Progenitor cell of endocrine pancreas (in vitro differentiated cells): ENCODE measurements at regions not wholly inside any gene's neighbourhood (a gene's known extent, or its start where the extent isn't known, plus 50 kb on each side); places are given as distances from the start of the nearest gene placed in this dataset.

Experiments
- DNase-seq: peaks from one replicate; pipeline ENCODE4 v3.0.0; 2021; ENCODE audit warnings: low spot score; ENCODE audit not compliant: unreplicated experiment
- H3K27ac Mint-ChIP-seq: 2 replicates; pipeline ENCODE4 v1.8.0; 2021; ENCODE audit warnings: mild to moderate bottlenecking, moderate library complexity, mixed read lengths
- H3K27me3 Mint-ChIP-seq: 2 replicates; pipeline ENCODE4 v1.8.0; 2021; ENCODE audit warnings: mixed read lengths
- H3K36me3 Mint-ChIP-seq: 2 replicates; pipeline ENCODE4 v1.8.0; 2022; ENCODE audit warnings: mixed read lengths; ENCODE audit not compliant: insufficient read depth
- H3K4me1 Mint-ChIP-seq: 2 replicates; pipeline ENCODE4 v1.8.0; 2021; ENCODE audit warnings: low read depth, mixed read lengths
- H3K4me3 Mint-ChIP-seq: 2 replicates; pipeline ENCODE4 v1.8.0; 2021; ENCODE audit warnings: low read depth, mild to moderate bottlenecking, moderate library complexity, mixed read lengths
- H3K9me3 Mint-ChIP-seq: 2 replicates; pipeline ENCODE4 v1.8.0; 2021; ENCODE audit warnings: low read depth, mixed read lengths
- TF ChIP-seq, protein P1 (sequence below): fragments of 200-600 bp; sonication (generic); IDR thresholded peaks from one replicate; pipeline ENCODE4 v1.5.0; 2021; ENCODE audit warnings: antibody characterized with exemption, mild to moderate bottlenecking; ENCODE audit not compliant: unreplicated experiment

DNA sequence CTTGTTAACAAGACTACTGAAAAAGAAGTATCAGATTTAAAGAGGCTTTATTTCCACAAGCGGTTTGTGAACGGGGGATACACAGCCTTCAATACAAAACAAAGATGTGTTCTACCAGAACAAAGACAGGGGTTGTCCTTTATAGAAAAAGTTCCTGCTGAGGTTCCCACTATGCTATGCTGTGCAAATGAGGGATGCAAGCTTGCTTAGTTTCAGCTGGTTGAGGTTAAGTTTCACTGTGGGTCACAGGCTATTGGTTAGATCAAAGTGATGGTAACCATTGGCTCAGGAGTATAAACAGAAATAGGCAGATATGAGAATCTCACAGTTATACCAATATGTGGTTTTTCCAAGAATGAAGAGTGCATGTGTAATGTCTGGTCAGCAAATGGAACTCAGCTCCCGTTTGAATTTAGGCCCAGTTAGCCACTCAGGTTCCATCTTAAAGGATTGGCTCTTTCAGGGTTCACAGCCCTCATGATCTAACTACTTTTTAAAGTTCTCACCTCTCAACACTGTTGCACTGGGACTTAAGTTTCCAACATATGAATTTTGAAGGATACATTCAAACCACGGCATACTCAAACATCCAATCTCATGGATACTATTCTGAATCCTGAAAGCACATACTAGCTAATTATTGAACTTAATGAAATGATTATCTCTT lies 215.4 kb upstream of the DCN start:
- Mint-ChIP-seq H3K4me3 (no peak overlapping the region), H3K27ac (no peak overlapping the region), H3K27me3 (no peaks in the 10 kb centered on the region)

DNA sequence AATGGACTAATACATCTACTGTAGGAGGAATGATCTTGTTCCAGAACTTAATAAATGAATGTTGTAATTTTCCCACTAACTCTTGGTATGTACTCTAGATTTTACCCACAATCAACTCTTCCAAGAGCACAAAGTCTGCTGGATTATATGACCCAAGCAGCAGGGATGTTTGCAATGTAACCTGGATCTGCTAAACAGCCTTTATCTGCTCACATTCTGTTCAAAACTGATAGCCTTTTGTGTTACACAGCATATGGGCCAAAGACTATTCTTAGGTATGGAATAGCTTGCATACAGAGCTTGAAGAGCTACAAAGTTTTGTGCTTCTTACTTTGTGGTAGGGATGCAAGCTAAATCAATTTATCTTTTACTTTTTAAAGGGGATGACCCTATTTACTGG lies 213.7 kb upstream of the DCN start:
- Mint-ChIP-seq H3K36me3 (no peaks in the 10 kb centered on the region), H3K9me3 (peaks cover 24% of the 10 kb centered on the region), H3K27ac (no peak overlapping the region), H3K4me3 (no peak overlapping the region), H3K27me3 (no peaks in the 10 kb centered on the region), H3K4me1 (no peaks in the 10 kb centered on the region)
- TF ChIP-seq, protein P1, sequence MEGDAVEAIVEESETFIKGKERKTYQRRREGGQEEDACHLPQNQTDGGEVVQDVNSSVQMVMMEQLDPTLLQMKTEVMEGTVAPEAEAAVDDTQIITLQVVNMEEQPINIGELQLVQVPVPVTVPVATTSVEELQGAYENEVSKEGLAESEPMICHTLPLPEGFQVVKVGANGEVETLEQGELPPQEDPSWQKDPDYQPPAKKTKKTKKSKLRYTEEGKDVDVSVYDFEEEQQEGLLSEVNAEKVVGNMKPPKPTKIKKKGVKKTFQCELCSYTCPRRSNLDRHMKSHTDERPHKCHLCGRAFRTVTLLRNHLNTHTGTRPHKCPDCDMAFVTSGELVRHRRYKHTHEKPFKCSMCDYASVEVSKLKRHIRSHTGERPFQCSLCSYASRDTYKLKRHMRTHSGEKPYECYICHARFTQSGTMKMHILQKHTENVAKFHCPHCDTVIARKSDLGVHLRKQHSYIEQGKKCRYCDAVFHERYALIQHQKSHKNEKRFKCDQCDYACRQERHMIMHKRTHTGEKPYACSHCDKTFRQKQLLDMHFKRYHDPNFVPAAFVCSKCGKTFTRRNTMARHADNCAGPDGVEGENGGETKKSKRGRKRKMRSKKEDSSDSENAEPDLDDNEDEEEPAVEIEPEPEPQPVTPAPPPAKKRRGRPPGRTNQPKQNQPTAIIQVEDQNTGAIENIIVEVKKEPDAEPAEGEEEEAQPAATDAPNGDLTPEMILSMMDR: no peak
- no peak for DNase-seq

More for the DNA sequence above, 215.4 kb upstream of the DCN start:
- DNase-seq: no peak
- peaks cover 9% of the 10 kb centered on the region for H3K9me3 Mint-ChIP-seq
- TF ChIP-seq, protein P1: no peak
- H3K4me1 Mint-ChIP-seq: no peaks in the 10 kb centered on the region
- H3K36me3 Mint-ChIP-seq: no peaks in the 10 kb centered on the region

DNA sequence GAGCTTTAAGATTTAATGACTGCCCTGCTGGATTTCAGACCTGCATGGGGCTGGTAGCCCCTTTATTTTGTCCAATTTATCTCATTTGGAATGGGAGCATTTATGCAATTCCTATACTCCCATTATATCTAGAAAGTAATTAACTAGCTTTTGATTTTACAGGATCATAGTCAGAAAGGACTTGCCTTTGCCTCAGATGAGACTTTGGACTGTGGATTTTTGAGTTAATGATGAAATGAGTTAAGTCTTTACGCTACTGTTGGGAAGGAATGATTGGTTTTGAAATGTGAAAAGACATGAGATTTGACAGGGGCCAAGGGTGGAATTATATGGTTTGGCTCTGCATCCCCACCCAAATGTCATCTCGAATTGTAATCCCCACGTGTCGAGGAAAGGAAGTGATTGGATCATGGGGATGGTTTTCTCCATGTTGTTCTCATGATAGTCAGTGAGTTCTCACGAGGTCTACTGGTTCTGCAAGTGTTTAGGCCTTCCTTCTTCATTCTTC lies 213.1 kb upstream of the DCN start:
- Mint-ChIP-seq H3K27me3 (no peaks in the 10 kb centered on the region), H3K4me3 (no peak overlapping the region), H3K4me1 (no peaks in the 10 kb centered on the region), H3K36me3 (no peaks in the 10 kb centered on the region), H3K9me3 (peaks cover 30% of the 10 kb centered on the region), H3K27ac (no peak overlapping the region)
- TF ChIP-seq, protein P1: no peak
- no peak for DNase-seq

DNA sequence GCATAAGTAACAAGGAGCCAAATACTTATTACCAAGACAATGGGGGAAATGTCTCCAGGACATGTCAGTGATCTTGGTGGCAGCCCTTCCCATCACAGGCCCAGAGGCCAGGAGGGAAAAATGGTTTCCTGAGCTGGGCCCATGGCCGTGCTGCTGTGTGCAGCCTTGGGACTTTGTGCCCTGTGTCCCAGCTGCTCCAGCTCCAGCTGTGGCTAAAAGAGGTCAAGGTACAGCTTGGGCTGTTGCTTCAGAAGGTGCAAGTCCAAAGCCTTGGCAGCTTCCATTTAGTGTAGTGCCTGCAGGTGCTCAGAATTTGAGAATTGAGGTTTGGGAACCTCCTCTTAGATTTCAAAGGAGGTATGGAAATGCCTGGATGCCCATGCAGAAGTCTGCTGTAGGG lies 212.3 kb upstream of the DCN start:
- H3K4me1 Mint-ChIP-seq: no peaks in the 10 kb centered on the region
- TF ChIP-seq, protein P1: no peak
- no peak for DNase-seq
- no peaks in the 10 kb centered on the region for H3K36me3 Mint-ChIP-seq
- H3K4me3 Mint-ChIP-seq: no peak overlapping the region
- H3K27me3 Mint-ChIP-seq: no peaks in the 10 kb centered on the region
- H3K9me3 Mint-ChIP-seq: peaks cover 32% of the 10 kb centered on the region
- H3K27ac Mint-ChIP-seq: no peak overlapping the region

DNA sequence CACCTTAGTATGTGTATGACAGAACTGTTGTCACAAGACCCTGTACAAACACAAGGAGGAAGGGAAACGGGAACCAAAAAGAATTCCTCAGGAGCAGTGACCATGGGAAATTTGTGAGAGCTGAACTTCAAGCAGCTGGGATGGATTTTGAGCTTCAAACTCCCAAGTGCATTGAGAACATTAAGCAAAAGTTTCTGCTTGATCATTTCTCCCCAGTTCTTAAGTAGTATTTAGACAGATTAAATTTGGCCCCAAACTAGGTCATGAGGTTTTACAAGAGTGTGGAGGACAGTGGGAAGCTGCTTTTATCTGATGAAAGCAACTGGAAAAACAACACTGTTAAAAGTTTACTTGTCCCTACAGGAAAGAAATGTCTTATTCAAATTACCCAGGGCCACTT lies 206.0 kb upstream of the DCN start:
- H3K4me1 Mint-ChIP-seq: peaks cover 6% of the 10 kb centered on the region
- no peak overlapping the region for H3K27ac Mint-ChIP-seq
- H3K36me3 Mint-ChIP-seq: no peaks in the 10 kb centered on the region
- no peak overlapping the region for H3K4me3 Mint-ChIP-seq
- TF ChIP-seq, protein P1: no peak
- DNase-seq: no peak
- H3K9me3 Mint-ChIP-seq: peaks cover 23% of the 10 kb centered on the region
- H3K27me3 Mint-ChIP-seq: no peaks in the 10 kb centered on the region
